H1 (cell line): ENCODE measurements at regions not wholly inside any gene's neighbourhood (a gene's known extent, or its start where the extent isn't known, plus 50 kb on each side); places are given as distances from the start of the nearest gene placed in this dataset.

Source experiments
- CTCF ChIA-PET: fragments of 300-600 bp; sonication (Branson Sonifier 250); formaldehyde crosslinking; loops from one replicate; lab custom pipeline; 2021; ENCODE audit not compliant: partially characterized antibody; lab: Charles Lee
- POLR2A ChIA-PET: fragments of 300-600 bp; sonication (Branson Sonifier 250); formaldehyde crosslinking; loops from one replicate; lab custom pipeline; 2021; ENCODE audit warnings: inconsistent platforms; ENCODE audit not compliant: partially characterized antibody; lab: Charles Lee
- DNase-seq, 2 experiments: peaks; one replicate each; pipeline versions ENCODE4 v3.0.0 to v3.0.0-alpha.2; 2010 to 2022; ENCODE audit warnings: low spot score in 2 of 2, low read depth in 1 of 2, mixed read lengths in 1 of 2
- FAIRE-seq: peaks from 2 replicates; lab custom pipeline; 2011; peaks lifted over from hg19 to GRCh38; lab: Jason Lieb, UNC
- H2AFZ ChIP-seq: 2 replicates; pipeline ENCODE4 v1.8.1; 2012; ENCODE audit warnings: low read length, inconsistent platforms
- H2AK5ac ChIP-seq: 2 replicates; pipeline ENCODE4 v1.6.1; 2013; ENCODE audit warnings: low read depth, low read length
- H2BK120ac ChIP-seq: replicated peaks from 2 replicates; pipeline ENCODE3; 2013; ENCODE audit warnings: low read depth, low read length, inconsistent platforms
- H2BK12ac ChIP-seq: 2 replicates; pipeline ENCODE4 v1.6.1; 2013; ENCODE audit warnings: low read depth, low read length
- H2BK15ac ChIP-seq: 2 replicates; pipeline ENCODE4 v1.6.1; 2013; ENCODE audit warnings: low read length
- H2BK20ac ChIP-seq: 2 replicates; pipeline ENCODE4 v1.6.1; 2013; ENCODE audit warnings: low read length
- H2BK5ac ChIP-seq: 2 replicates; pipeline ENCODE4 v1.6.1; 2013; ENCODE audit warnings: low read depth, low read length
- H3K14ac ChIP-seq: 2 replicates; pipeline ENCODE4 v1.6.1; 2013; ENCODE audit warnings: inconsistent platforms; ENCODE audit not compliant: insufficient read length
- H3K18ac ChIP-seq: 2 replicates; pipeline ENCODE4 v1.6.1; 2013; ENCODE audit warnings: low read length; ENCODE audit errors: extremely low read depth
- H3K23ac ChIP-seq: 2 replicates; pipeline ENCODE4 v1.6.1; 2013; ENCODE audit warnings: inconsistent platforms; ENCODE audit not compliant: insufficient read length
- H3K23me2 ChIP-seq: 2 replicates; pipeline ENCODE4 v1.6.1; 2013; ENCODE audit warnings: low read depth, low read length
- H3K27ac ChIP-seq: 2 replicates; pipeline ENCODE4 v1.6.1; 2011; ENCODE audit warnings: low read depth, low read length, inconsistent platforms
- H3K27me3 ChIP-seq, 4 experiments: replicated peaks in 1 of 4; 1 replicate in 1 of 4; 2 replicates in 3 of 4; pipeline versions ENCODE4 v1.6.1 to v1.8.1; 2011 to 2013; ENCODE audit warnings: low read length in 3 of 4, mild to moderate bottlenecking in 3 of 4, inconsistent platforms in 2 of 4, mixed read lengths in 2 of 4, moderate library complexity in 1 of 4; ENCODE audit not compliant: control insufficient read depth in 3 of 4, insufficient read depth in 3 of 4; ENCODE audit errors: extremely low read depth in 1 of 4
- H3K36me3 ChIP-seq, 4 experiments: 2 replicates each; pipeline versions ENCODE4 v1.6.1 to v1.8.1; 2011 to 2013; ENCODE audit warnings: mild to moderate bottlenecking in 4 of 4, low read length in 3 of 4, moderate library complexity in 2 of 4, control low read depth in 1 of 4, inconsistent platforms in 1 of 4; ENCODE audit not compliant: insufficient read depth in 4 of 4, control insufficient read depth in 2 of 4
- H3K4ac ChIP-seq: replicated peaks from 2 replicates; pipeline ENCODE3; 2013; ENCODE audit warnings: low read length, low read depth, mixed read lengths, inconsistent platforms; ENCODE audit not compliant: insufficient read length
- H3K4me1 ChIP-seq, 4 experiments: replicated peaks in 1 of 4; 1 replicate in 1 of 4; 2 replicates in 3 of 4; pipeline versions ENCODE4 v1.6.1 to v1.8.1; 2011 to 2013; ENCODE audit warnings: low read length in 3 of 4, inconsistent platforms in 2 of 4, mixed read lengths in 1 of 4; ENCODE audit not compliant: insufficient read depth in 4 of 4, control insufficient read depth in 3 of 4
- H3K4me2 ChIP-seq, 2 experiments: 2 replicates each; pipeline versions ENCODE4 v1.6.1 to v1.8.1; 2011 to 2013; ENCODE audit warnings: low read depth in 2 of 2, low read length in 2 of 2, control low read depth in 1 of 2, inconsistent platforms in 1 of 2, mild to moderate bottlenecking in 1 of 2; ENCODE audit not compliant: insufficient read depth in 1 of 2
- H3K4me3 ChIP-seq, 4 experiments: fragments of 200-600, 300-600 bp in 1 of 4; sonication (generic), shearing (Covaris generic), sonication (Bioruptor Twin) in 1 of 4; 2 replicates each; pipeline versions ENCODE4 v1.5.1 to v1.8.1; 2011 to 2016; ENCODE audit warnings: low read length in 4 of 4, low read depth in 3 of 4, control low read depth in 2 of 4, inconsistent platforms in 2 of 4, mild to moderate bottlenecking in 2 of 4, mixed read lengths in 1 of 4, moderate library complexity in 1 of 4; ENCODE audit not compliant: insufficient read depth in 2 of 4; ENCODE audit errors: extremely low read depth in 1 of 4
- H3K56ac ChIP-seq: replicated peaks from 2 replicates; pipeline ENCODE3; 2013; ENCODE audit warnings: low read depth, mild to moderate bottlenecking, mixed read lengths, low read length, inconsistent platforms; ENCODE audit not compliant: insufficient read length
- H3K79me1 ChIP-seq: 2 replicates; pipeline ENCODE4 v1.6.1; 2013; ENCODE audit warnings: low read depth, low read length, control low read depth
- H3K79me2 ChIP-seq, 2 experiments: 2 replicates each; pipeline versions ENCODE4 v1.6.1 to v1.8.1; 2012 to 2013; ENCODE audit warnings: low read length in 2 of 2, mild to moderate bottlenecking in 2 of 2, inconsistent platforms in 1 of 2; ENCODE audit not compliant: insufficient read depth in 2 of 2, control insufficient read depth in 1 of 2
- H3K9ac ChIP-seq, 4 experiments: replicated peaks in 1 of 4; 1 replicate in 1 of 4; 2 replicates in 3 of 4; pipeline versions ENCODE4 v1.6.1 to v1.8.1; 2011 to 2013; ENCODE audit warnings: low read depth in 3 of 4, low read length in 3 of 4, control low read depth in 2 of 4, mild to moderate bottlenecking in 2 of 4, moderate library complexity in 2 of 4, inconsistent platforms in 1 of 4; ENCODE audit errors: extremely low read depth in 1 of 4
- H3K9me3 ChIP-seq, 2 experiments: 2 replicates each; pipeline versions ENCODE4 v1.6.1 to v1.8.1; 2012 to 2013; ENCODE audit warnings: mild to moderate bottlenecking in 2 of 2, moderate library complexity in 2 of 2, control low read depth in 1 of 2, inconsistent platforms in 1 of 2, low read depth in 1 of 2, low read length in 1 of 2, mixed read lengths in 1 of 2; ENCODE audit not compliant: insufficient read depth in 2 of 2
- H4K20me1 ChIP-seq, 2 experiments: replicated peaks in 1 of 2; 2 replicates each; pipeline versions ENCODE3 to v1.8.1; 2011 to 2013; ENCODE audit warnings: inconsistent platforms in 2 of 2, low read length in 2 of 2, mild to moderate bottlenecking in 1 of 2; ENCODE audit not compliant: insufficient read depth in 2 of 2, control insufficient read depth in 1 of 2
- H4K5ac ChIP-seq: 2 replicates; pipeline ENCODE4 v1.6.1; 2013; ENCODE audit warnings: low read length, low read depth, mixed read lengths, inconsistent platforms; ENCODE audit not compliant: insufficient read length
- H4K8ac ChIP-seq: 2 replicates; pipeline ENCODE4 v1.8.0; 2013; ENCODE audit warnings: mild to moderate bottlenecking, moderate library complexity, low read length, inconsistent platforms; ENCODE audit not compliant: insufficient read depth; ENCODE audit errors: extremely low read depth
- H4K91ac ChIP-seq: replicated peaks from 2 replicates; pipeline ENCODE3; 2013; ENCODE audit warnings: low read length, mixed read lengths, inconsistent platforms; ENCODE audit not compliant: insufficient read length
- BCL11A ChIP-seq, 2 experiments: IDR thresholded peaks; one replicate each; pipeline ENCODE4 v1.6.1; 2011; ENCODE audit warnings: low read depth in 2 of 2, low read length in 2 of 2, mild to moderate bottlenecking in 2 of 2
- CHD1 ChIP-seq: IDR thresholded peaks from 2 replicates; pipeline ENCODE4 v1.6.1; 2012; ENCODE audit warnings: low read depth, low read length, improper control_type of control experiment
- NANOG ChIP-seq: IDR thresholded peaks from 2 replicates; pipeline ENCODE4 v1.6.1; 2011; ENCODE audit warnings: low read length, low read depth, mild to moderate bottlenecking, inconsistent platforms; ENCODE audit not compliant: insufficient read depth, poor library complexity, severe bottlenecking
- SP1 ChIP-seq: IDR thresholded peaks from 2 replicates; pipeline ENCODE4 v1.6.1; 2011; ENCODE audit warnings: low read depth, low read length
- SRF ChIP-seq: IDR thresholded peaks from 2 replicates; pipeline ENCODE4 v1.6.1; 2011; ENCODE audit warnings: mild to moderate bottlenecking, low read depth, low read length, moderate library complexity
- WGBS, 2 experiments: shearing (Covaris generic) in 1 of 2; methylation state at CpG; one replicate each; pipeline versions ENCODE4 v1.1.6 to v1.1.7; 2013 to 2015; ENCODE audit warnings: low lambda C conversion rate in 2 of 2, mixed read lengths in 2 of 2, inconsistent platforms in 1 of 2, low coverage in 1 of 2, missing lambda C conversion rate in 1 of 2; ENCODE audit not compliant: insufficient replicate concordance in 2 of 2, insufficient coverage in 1 of 2, insufficient read length in 1 of 2; ENCODE audit errors: extremely low coverage in 1 of 2, missing lambda C conversion rate in 1 of 2; 5-methylcytosine and 5-hydroxymethylcytosine counted together

- no peaks in the 10 kb centered on the region for H3K27me3 ChIP-seq
- H3K79me1 ChIP-seq = no peaks in the 10 kb centered on the region
- H3K4me3 ChIP-seq = no peak overlapping the region
- no peak overlapping the region for H2BK15ac ChIP-seq
- H3K18ac ChIP-seq = no peak overlapping the region
- no peak overlapping the region for H2BK12ac ChIP-seq
- no peaks in the 10 kb centered on the region for H3K36me3 ChIP-seq
- H2AFZ ChIP-seq = no peak overlapping the region
- no peak overlapping the region for H2AK5ac ChIP-seq
- no peak overlapping the region for H3K27ac ChIP-seq
- POLR2A ChIA-PET = no interaction called here
- 88% methylated on average over 1 of the region's 1 CpG; no CpG with 5 or more reads in 1 of the 2 experiments for WGBS, 2 experiments
- H3K23me2 ChIP-seq = no peaks in the 10 kb centered on the region
- H4K91ac ChIP-seq = no peak overlapping the region
- no peaks in the 10 kb centered on the region; a peak in 1 of 4 replicates for H3K9me3 ChIP-seq
- no peak overlapping the region for H4K5ac ChIP-seq
- H2BK20ac ChIP-seq = no peak overlapping the region
- CTCF ChIA-PET = interaction anchor here (0.8 kb wide), 1 partner anchor 13 kb away, joined by 4 read pairs; no protein-coding TSS in a partner anchor
- H2BK120ac ChIP-seq = no peak overlapping the region
- no peaks in the 10 kb centered on the region for H4K20me1 ChIP-seq
- DNase-seq (no peak), FAIRE-seq (no peak)
- H3K4me2 ChIP-seq = no peak overlapping the region
- no peak overlapping the region for H3K9ac ChIP-seq
- H3K23ac ChIP-seq = no peak overlapping the region
- H2BK5ac ChIP-seq = no peak overlapping the region
- H3K56ac ChIP-seq = no peak overlapping the region
- no peaks in the 10 kb centered on the region for H3K4me1 ChIP-seq
- H3K14ac ChIP-seq = no peak overlapping the region
- H3K4ac ChIP-seq = no peak overlapping the region
- H4K8ac ChIP-seq = no peak overlapping the region
- no peaks in the 10 kb centered on the region for H3K79me2 ChIP-seq
- TF ChIP-seq SP1 (no peak), CHD1 (no peak), SRF (no peak), BCL11A (IDR thresholded peaks at IDR 0.05; ENCODE audit: low read depth in 2 of 2, low read length in 2 of 2) (no peak), NANOG (no peak)
Observed at GRCh38 chr1:187038784-187039183, 210.0 kb downstream of the PLA2G4A start.
